ENCODE measurements at regions not wholly inside any gene's neighbourhood (a gene's known extent, or its start where the extent isn't known, plus 50 kb on each side); places are given as distances from the start of the nearest gene placed in this dataset.

DNA sequence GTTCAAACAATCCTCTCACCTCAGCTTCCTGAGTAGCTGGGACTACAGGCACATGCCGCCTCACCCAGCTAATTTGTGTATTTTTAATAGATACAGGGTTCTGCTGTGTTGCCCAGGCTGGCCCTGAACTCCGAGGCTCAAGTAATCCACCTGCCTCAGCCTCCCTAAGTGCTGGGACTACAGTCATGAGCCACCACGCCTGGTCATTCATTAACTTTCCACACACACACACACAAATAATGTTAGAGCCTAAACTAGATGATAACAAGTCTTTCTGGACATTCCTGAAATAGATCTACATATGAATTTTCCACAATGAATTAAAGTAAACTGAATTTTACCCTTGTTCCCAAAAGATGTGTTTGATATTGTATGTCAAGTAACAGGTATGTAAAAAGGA, 776.0 kb downstream of the GALC start:
- TF ChIP-seq, protein P1, sequence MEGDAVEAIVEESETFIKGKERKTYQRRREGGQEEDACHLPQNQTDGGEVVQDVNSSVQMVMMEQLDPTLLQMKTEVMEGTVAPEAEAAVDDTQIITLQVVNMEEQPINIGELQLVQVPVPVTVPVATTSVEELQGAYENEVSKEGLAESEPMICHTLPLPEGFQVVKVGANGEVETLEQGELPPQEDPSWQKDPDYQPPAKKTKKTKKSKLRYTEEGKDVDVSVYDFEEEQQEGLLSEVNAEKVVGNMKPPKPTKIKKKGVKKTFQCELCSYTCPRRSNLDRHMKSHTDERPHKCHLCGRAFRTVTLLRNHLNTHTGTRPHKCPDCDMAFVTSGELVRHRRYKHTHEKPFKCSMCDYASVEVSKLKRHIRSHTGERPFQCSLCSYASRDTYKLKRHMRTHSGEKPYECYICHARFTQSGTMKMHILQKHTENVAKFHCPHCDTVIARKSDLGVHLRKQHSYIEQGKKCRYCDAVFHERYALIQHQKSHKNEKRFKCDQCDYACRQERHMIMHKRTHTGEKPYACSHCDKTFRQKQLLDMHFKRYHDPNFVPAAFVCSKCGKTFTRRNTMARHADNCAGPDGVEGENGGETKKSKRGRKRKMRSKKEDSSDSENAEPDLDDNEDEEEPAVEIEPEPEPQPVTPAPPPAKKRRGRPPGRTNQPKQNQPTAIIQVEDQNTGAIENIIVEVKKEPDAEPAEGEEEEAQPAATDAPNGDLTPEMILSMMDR (IDR thresholded peaks at IDR 0.05; ENCODE audit: low read depth, low read length): no peak
- TF ChIP-seq POLR2A (IDR thresholded peaks at IDR 0.05; ENCODE audit: extremely low read depth, insufficient read length) (no peak), MYC (IDR thresholded peaks at IDR 0.05; ENCODE audit: low read depth, low read length) (no peak)
- TF ChIP-seq, protein P2, sequence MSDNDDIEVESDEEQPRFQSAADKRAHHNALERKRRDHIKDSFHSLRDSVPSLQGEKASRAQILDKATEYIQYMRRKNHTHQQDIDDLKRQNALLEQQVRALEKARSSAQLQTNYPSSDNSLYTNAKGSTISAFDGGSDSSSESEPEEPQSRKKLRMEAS (IDR thresholded peaks at IDR 0.05; ENCODE audit: low read depth, low read length): no peak

Measured in NB4 (cell line).